Hepatocyte (in vitro differentiated cells): ENCODE measurements at regions not wholly inside any gene's neighbourhood (a gene's known extent, or its start where the extent isn't known, plus 50 kb on each side); places are given as distances from the start of the nearest gene placed in this dataset.

Source experiments
- DNase-seq: peaks from one replicate; pipeline ENCODE4 v3.0.0-alpha.2; 2016; ENCODE audit warnings: low spot score
- H2AFZ ChIP-seq: fragments of 200-600 bp; sonication (generic); 2 replicates; pipeline ENCODE4 v1.6.0; 2016; ENCODE audit warnings: antibody characterized with exemption, mild to moderate bottlenecking
- H3K27ac ChIP-seq: fragments of 200-600 bp; sonication (generic); 2 replicates; pipeline ENCODE4 v1.5.1; 2016; ENCODE audit warnings: mild to moderate bottlenecking
- H3K27me3 ChIP-seq: fragments of 200-600 bp; sonication (generic); 2 replicates; pipeline ENCODE4 v1.6.1; 2016
- H3K36me3 ChIP-seq: fragments of 200-600 bp; sonication (generic); replicated peaks from 2 replicates; pipeline ENCODE4 v1.5.1; 2016; ENCODE audit warnings: low read depth; ENCODE audit not compliant: insufficient read depth
- H3K4me1 ChIP-seq: fragments of 200-600 bp; sonication (generic); 2 replicates; pipeline ENCODE4 v1.5.1; 2016; ENCODE audit warnings: mild to moderate bottlenecking, moderate library complexity; ENCODE audit not compliant: insufficient read depth
- H3K4me2 ChIP-seq: fragments of 200-600 bp; sonication (generic); 2 replicates; pipeline ENCODE4 v1.6.0; 2016
- H3K4me3 ChIP-seq: fragments of 200-600 bp; sonication (generic); 2 replicates; pipeline ENCODE4 v1.5.1; 2016; ENCODE audit warnings: mild to moderate bottlenecking
- H3K79me2 ChIP-seq: fragments of 200-600 bp; sonication (generic); 2 replicates; pipeline ENCODE4 v1.6.0; 2017; ENCODE audit warnings: mild to moderate bottlenecking
- H3K9me2 ChIP-seq: fragments of 200-600 bp; sonication (generic); replicated peaks from 2 replicates; pipeline ENCODE4 v1.6.0; 2017; ENCODE audit warnings: mild to moderate bottlenecking; ENCODE audit not compliant: insufficient read depth
- H3K9me3 ChIP-seq: fragments of 200-600 bp; sonication (generic); 2 replicates; pipeline ENCODE4 v1.5.1; 2016; ENCODE audit warnings: low read depth, mild to moderate bottlenecking
- H4K20me1 ChIP-seq: fragments of 200-600 bp; sonication (generic); 2 replicates; pipeline ENCODE4 v1.6.0; 2016; ENCODE audit warnings: mild to moderate bottlenecking; ENCODE audit not compliant: insufficient read depth, poor library complexity, severe bottlenecking
- CTCF ChIP-seq: fragments of 200-600 bp; sonication (generic); IDR thresholded peaks from 2 replicates; pipeline ENCODE4 v1.5.1; 2016; ENCODE audit warnings: antibody characterized with exemption, mild to moderate bottlenecking; ENCODE audit not compliant: poor library complexity
- EZH2 ChIP-seq: fragments of 200-600 bp; sonication (generic); IDR thresholded peaks from 2 replicates; pipeline ENCODE4 v1.6.1; 2016; ENCODE audit warnings: antibody characterized with exemption, mild to moderate bottlenecking, borderline replicate concordance
- EZH2phosphoT487 ChIP-seq: fragments of 200-600 bp; sonication (generic); IDR thresholded peaks from one replicate; pipeline ENCODE4 v1.6.1; 2018; ENCODE audit warnings: antibody characterized with exemption, mild to moderate bottlenecking, low read depth, moderate library complexity; ENCODE audit not compliant: unreplicated experiment, severe bottlenecking
- WGBS: methylation state at CpG from one replicate; pipeline ENCODE4 v1.1.6; 2016; ENCODE audit warnings: low lambda C conversion rate; ENCODE audit errors: missing lambda C conversion rate; 5-methylcytosine and 5-hydroxymethylcytosine counted together

- Histone ChIP-seq H3K9me2 (no peaks in the 10 kb centered on the region), H3K36me3 (no peaks in the 10 kb centered on the region), H3K79me2 (no peaks in the 10 kb centered on the region), H3K27me3 (no peaks in the 10 kb centered on the region), H3K27ac (no peak overlapping the region), H3K4me2 (no peak overlapping the region), H3K4me3 (no peak overlapping the region), H2AFZ (no peak overlapping the region), H3K9me3 (no peaks in the 10 kb centered on the region), H3K4me1 (peaks cover 38% of the 10 kb centered on the region), H4K20me1 (no peaks in the 10 kb centered on the region)
- no peak for DNase-seq
- WGBS: 97% methylated on average over 1 of the region's 1 CpG
- no peak for TF ChIP-seq CTCF
- TF ChIP-seq EZH2phosphoT487: no peak
- TF ChIP-seq EZH2: no peak
These were observed 614.0 kb downstream of the UTRN start for GRCh38 chr6:144899161-144899560.

GRCh38 chr6:144901412-144901811, 616.3 kb downstream of the UTRN start:
- Histone ChIP-seq H3K27ac (no peak overlapping the region), H3K4me3 (no peak overlapping the region), H2AFZ (no peak overlapping the region), H3K79me2 (no peaks in the 10 kb centered on the region), H3K36me3 (no peaks in the 10 kb centered on the region), H3K9me3 (no peaks in the 10 kb centered on the region), H3K4me2 (no peak overlapping the region), H3K9me2 (no peaks in the 10 kb centered on the region), H3K27me3 (no peaks in the 10 kb centered on the region), H4K20me1 (no peaks in the 10 kb centered on the region), H3K4me1 (peaks cover 18% of the 10 kb centered on the region)
- WGBS: 97% methylated on average over 1 of the region's 1 CpG
- DNase-seq: no peak
- no peak for TF ChIP-seq EZH2
- no peak for TF ChIP-seq EZH2phosphoT487
- no peak for TF ChIP-seq CTCF

DNA sequence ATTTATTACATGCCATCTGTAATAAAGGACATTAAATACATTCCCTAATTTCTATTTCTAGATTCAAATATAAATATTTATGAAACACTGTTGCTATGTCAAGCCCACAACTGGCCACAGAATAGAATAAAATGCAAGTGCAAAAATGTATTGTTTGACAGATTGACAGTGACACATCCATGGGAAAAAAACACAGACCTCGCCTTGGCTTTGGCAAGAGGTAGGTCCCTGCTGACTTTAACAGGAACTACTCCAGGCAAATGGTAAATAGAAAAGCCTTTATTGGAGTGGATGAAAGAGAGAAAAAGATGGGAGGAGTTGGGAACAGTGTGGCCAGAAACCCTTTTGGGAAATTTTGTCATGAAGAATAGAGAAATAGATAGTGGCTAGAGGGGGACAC, 622.9 kb downstream of the UTRN start:
- Histone ChIP-seq H3K27ac (no peak overlapping the region), H3K9me2 (no peaks in the 10 kb centered on the region), H3K4me1 (no peaks in the 10 kb centered on the region), H3K9me3 (no peaks in the 10 kb centered on the region), H2AFZ (no peak overlapping the region), H3K4me3 (no peak overlapping the region), H3K27me3 (no peaks in the 10 kb centered on the region), H3K79me2 (no peaks in the 10 kb centered on the region), H3K4me2 (no peak overlapping the region), H4K20me1 (no peaks in the 10 kb centered on the region), H3K36me3 (no peaks in the 10 kb centered on the region)
- 68% methylated on average over 1 of the region's 1 CpG for WGBS
- TF ChIP-seq EZH2phosphoT487: no peak
- no peak for TF ChIP-seq CTCF
- no peak for TF ChIP-seq EZH2
- no peak for DNase-seq

DNA sequence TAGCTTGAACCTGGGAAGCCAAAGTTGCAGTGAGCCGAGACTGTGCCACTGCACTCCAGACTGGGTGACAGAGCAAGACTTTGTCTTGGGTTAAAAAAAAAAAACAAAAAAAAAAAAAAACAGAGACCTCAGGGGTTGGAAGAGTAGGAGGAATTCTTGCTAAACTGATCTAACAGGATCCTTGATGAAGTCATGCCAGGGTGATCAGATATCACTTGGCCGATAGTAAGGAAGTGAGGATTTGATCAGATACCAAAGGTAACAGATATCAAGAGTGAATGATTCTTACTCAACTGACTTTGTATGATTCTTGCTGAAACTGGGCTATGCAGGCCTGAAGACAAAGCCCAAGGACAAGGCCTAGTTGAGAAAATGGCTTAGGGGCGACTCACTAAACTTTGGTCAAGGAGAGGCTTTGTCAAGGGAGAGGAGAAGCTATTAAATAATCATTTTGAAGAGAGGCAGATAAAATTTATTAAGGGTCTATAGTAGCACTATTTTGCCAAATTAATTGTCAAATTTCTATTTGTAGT, 624.7 kb downstream of the UTRN start:
- TF ChIP-seq EZH2 (no peak), EZH2phosphoT487 (no peak), CTCF (no peak)
- H3K4me1 ChIP-seq: no peaks in the 10 kb centered on the region
- no peaks in the 10 kb centered on the region for H3K27me3 ChIP-seq
- H3K4me3 ChIP-seq: no peak overlapping the region
- no peaks in the 10 kb centered on the region for H3K79me2 ChIP-seq
- WGBS: 97% methylated on average over 3 of the region's 3 CpGs
- H3K36me3 ChIP-seq: no peaks in the 10 kb centered on the region
- no peaks in the 10 kb centered on the region for H3K9me2 ChIP-seq
- no peak for DNase-seq
- no peak overlapping the region for H3K4me2 ChIP-seq
- H4K20me1 ChIP-seq: no peaks in the 10 kb centered on the region
- no peak overlapping the region for H2AFZ ChIP-seq
- H3K27ac ChIP-seq: no peak overlapping the region
- no peaks in the 10 kb centered on the region for H3K9me3 ChIP-seq
